ENCODE measurements at regions not wholly inside any gene's neighbourhood (a gene's known extent, or its start where the extent isn't known, plus 50 kb on each side); places are given as distances from the start of the nearest gene placed in this dataset.

GRCh38 chr5:103910011-103910410, 347.4 kb upstream of the NUDT12 start:
- DNase-seq (ENCODE audit: low spot score) = no peak
- no peak for TF ChIP-seq CTCF (IDR thresholded peaks at IDR 0.05; ENCODE audit: extremely low read depth, missing control alignments)

DNA sequence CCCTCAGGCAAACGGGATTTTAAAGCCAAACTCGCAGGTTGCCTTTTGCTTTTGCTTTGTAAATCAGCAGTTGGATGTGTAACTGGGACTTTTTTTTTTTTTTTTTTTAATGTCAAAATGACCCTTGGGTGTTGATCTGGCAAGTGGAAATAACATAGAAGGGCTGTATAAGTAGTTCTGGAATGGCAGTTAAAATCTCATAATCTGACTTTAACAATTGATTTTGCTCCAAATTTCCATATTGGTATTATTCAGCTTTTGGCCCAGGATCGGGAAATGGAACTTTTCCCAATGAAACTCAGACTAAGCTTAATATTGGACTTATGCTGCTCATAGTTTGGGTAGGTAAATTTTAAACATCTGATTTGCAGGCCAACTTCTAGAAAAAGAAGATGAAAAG, 346.8 kb upstream of the NUDT12 start:
- no peak for TF ChIP-seq CTCF (IDR thresholded peaks at IDR 0.05; ENCODE audit: extremely low read depth, missing control alignments)
- DNase-seq (ENCODE audit: low spot score) = no peak

DNA sequence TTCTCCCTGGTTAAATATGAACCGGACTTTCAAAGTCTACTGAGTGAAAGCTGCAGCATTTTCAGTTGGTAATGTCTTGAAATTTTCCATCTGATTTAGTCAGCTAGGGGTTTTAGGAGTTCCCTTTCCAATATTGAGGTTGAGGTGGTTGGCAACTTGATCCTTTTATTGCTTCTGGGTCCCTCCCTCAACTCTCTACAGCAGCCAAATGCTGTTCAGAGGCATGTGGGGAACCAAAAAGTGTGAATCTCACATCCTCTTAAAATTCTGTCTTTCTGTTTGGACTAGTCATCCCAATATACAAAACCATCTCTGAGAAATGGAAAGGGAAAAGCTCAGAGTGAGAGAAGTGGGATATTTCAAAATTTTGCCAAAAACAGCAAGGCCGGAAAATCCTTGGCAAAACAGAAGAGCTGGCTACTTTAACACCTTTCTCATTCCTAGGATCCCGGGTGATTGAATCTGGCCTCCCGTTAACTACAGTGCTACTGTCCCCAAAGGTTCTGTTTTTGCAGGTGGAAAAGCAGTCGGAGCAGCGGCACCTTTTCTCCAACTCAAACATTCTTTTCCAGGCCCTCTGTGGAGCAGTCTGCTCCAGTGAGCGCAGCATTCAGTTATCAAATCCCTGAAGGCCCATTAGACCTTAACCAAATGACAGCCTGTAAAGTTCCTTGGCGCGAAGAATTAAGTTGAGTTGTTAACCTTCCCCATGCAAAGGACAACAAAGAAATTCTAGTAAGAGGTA, 345.9 kb upstream of the NUDT12 start:
- DNase-seq (ENCODE audit: low spot score) = no peak
- TF ChIP-seq CTCF (IDR thresholded peaks at IDR 0.05; ENCODE audit: extremely low read depth, missing control alignments) = no peak

DNA sequence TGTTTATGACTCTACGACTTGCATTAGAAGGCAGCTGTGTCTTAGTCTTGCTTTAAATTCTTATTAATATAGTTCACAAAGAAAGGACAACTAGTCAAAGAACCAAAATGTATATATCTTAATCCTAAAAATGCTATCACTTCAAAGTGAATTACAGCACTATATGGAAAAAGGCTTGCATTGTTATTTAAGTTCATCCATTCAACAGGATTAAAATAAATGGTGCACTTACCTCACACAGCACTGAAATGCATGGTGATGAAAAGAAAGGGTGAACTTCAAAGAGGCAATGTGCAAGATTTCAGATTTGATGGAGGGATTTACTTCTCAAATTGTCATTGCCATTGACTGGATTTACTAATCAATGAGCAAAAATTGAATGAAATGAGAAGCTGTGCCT, 344.4 kb upstream of the NUDT12 start:
- no peak for DNase-seq (ENCODE audit: low spot score)
- TF ChIP-seq CTCF (IDR thresholded peaks at IDR 0.05; ENCODE audit: extremely low read depth, missing control alignments) = no peak

- DNase-seq (ENCODE audit: low spot score) = no peak
Measured at GRCh38 chr5:103904651-103905050, 342.1 kb upstream of the NUDT12 start.

DNA sequence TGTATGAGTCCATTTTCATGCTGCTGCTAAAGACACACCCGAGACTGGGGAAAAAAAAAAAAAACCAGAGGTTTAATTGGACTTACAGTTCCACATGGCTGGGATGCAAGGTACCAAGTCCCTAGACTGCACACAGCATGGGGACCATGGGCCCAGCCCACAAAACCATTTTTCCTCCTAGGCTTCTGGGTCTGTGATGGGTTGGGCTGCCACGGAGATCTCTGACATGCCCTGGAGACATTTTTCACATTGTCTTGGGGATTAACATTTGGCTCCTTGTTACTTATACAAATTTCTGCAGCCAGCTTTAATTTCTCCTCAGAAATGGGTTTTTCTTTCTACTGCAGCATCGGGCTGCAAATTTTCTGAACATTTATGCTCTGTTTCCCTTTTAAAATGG, 340.3 kb upstream of the NUDT12 start:
- no peak for DNase-seq (ENCODE audit: low spot score)
- no peak for TF ChIP-seq CTCF (IDR thresholded peaks at IDR 0.05; ENCODE audit: extremely low read depth, missing control alignments)

More at GRCh38 chr5:103904651-103905050, 342.1 kb upstream of the NUDT12 start:
- no peak for TF ChIP-seq CTCF (IDR thresholded peaks at IDR 0.05; ENCODE audit: extremely low read depth, missing control alignments)

- TF ChIP-seq CTCF (IDR thresholded peaks at IDR 0.05; ENCODE audit: extremely low read depth, missing control alignments) = no peak
- no peak for DNase-seq (ENCODE audit: low spot score)
Measured at GRCh38 chr5:103901885-103902284, 339.3 kb upstream of the NUDT12 start.
